Sigmoid colon (tissue), 6 donors: ENCODE measurements at regions not wholly inside any gene's neighbourhood (a gene's known extent, or its start where the extent isn't known, plus 50 kb on each side); places are given as distances from the start of the nearest gene placed in this dataset.

Experiments
- DNase-seq: peaks from one replicate; pipeline ENCODE4 v3.0.0-alpha.2; 2019
- H3K27ac ChIP-seq, 4 donors: fragments of 200-600 bp; sonication (generic); one replicate each; pipeline ENCODE4 v1.5.1; 2016 to 2019; ENCODE audit warnings: mild to moderate bottlenecking in 1 of 4
- H3K27me3 ChIP-seq, 3 donors: fragments of 200-600 bp; sonication (generic); one replicate each; pipeline ENCODE4 v1.5.1; 2019; ENCODE audit warnings: mild to moderate bottlenecking in 1 of 3
- H3K36me3 ChIP-seq, 4 donors: fragments of 200-600 bp; sonication (generic); one replicate each; pipeline ENCODE4 v1.5.1; 2016 to 2019
- H3K4me1 ChIP-seq, 4 donors: fragments of 200-600 bp; sonication (generic); one replicate each; pipeline ENCODE4 v1.5.1; 2017 to 2019
- H3K4me3 ChIP-seq, 4 donors: fragments of 200-600 bp; sonication (generic); one replicate each; pipeline ENCODE4 v1.5.1; 2017 to 2019; ENCODE audit warnings: mild to moderate bottlenecking in 2 of 4, moderate library complexity in 1 of 4
- H3K9me3 ChIP-seq, 4 donors: fragments of 200-600 bp in 3 of 4; sonication (generic) in 3 of 4; one replicate each; pipeline versions ENCODE4 v1.5.1 to v1.6.1; 2013 to 2019
- CTCF ChIP-seq, 4 experiments: fragments of 450-650 bp in 3 of 4; fragments of 200-600 bp in 1 of 4; IDR thresholded peaks; one replicate each; pipeline ENCODE4 v1.5.1; 2016 to 2019; ENCODE audit warnings: antibody characterized with exemption in 4 of 4, mild to moderate bottlenecking in 3 of 4, moderate library complexity in 2 of 4
- EP300 ChIP-seq, 4 donors: sonication (generic); formaldehyde crosslinking; IDR thresholded peaks; one replicate each; pipeline ENCODE4 v1.6.1; 2017; ENCODE audit warnings: antibody characterized with exemption in 4 of 4
- POLR2A ChIP-seq, 2 donors: fragments of 450-650 bp; IDR thresholded peaks; one replicate each; pipeline ENCODE4 v1.6.1; 2016; ENCODE audit warnings: antibody characterized with exemption in 2 of 2, mild to moderate bottlenecking in 2 of 2, moderate library complexity in 2 of 2
- POLR2AphosphoS5 ChIP-seq, 4 donors: sonication (generic); formaldehyde crosslinking; IDR thresholded peaks; one replicate each; pipeline ENCODE4 v1.6.1; 2017; ENCODE audit warnings: antibody characterized with exemption in 4 of 4
- WGBS, 2 donors: extraction: QIAGEN DNeasy Blood & Tissue Kit; methylation state at CpG; one replicate each; pipeline ENCODE4 v1.1.7; 2013; 5-methylcytosine and 5-hydroxymethylcytosine counted together
- intact Hi-C: fragments of 100-400 bp; cut with DNase I; formaldehyde crosslinking; loops from one replicate; pipeline ENCODE4 v1.15.1; 2023
- donor health status: healthy with polysubstance abuse.
- donor health status: healthy.

GRCh38 chr1:221308534-221309511, 429.6 kb downstream of the HLX start:
- H3K27me3 ChIP-seq = no peaks in the 10 kb centered on the region
- no peak overlapping the region for H3K27ac ChIP-seq
- TF ChIP-seq POLR2AphosphoS5 (IDR thresholded peaks at IDR 0.05) = no peak
- TF ChIP-seq POLR2A (IDR thresholded peaks at IDR 0.05) = no peak
- TF ChIP-seq EP300 (IDR thresholded peaks at IDR 0.05) = no peak
- no peak for TF ChIP-seq CTCF (IDR thresholded peaks at IDR 0.05)
- no peak overlapping the region for H3K4me3 ChIP-seq
- H3K36me3 ChIP-seq = no peaks in the 10 kb centered on the region
- intact Hi-C loops = no loop called here
- H3K9me3 ChIP-seq = no peaks in the 10 kb centered on the region
- H3K4me1 ChIP-seq = no peaks in the 10 kb centered on the region
- DNase-seq = no peak
- WGBS, 2 donors = 87 to 91% methylated on average over 10 of the region's 10 CpGs

- H3K4me1 ChIP-seq = peaks cover 0 to 1% (median 0%) of the 10 kb centered on the region in 4 donors
- WGBS, 2 donors = 19 to 50% methylated on average over 1 of the region's 1 CpG
- H3K36me3 ChIP-seq = no peaks in the 10 kb centered on the region
- TF ChIP-seq CTCF (IDR thresholded peaks at IDR 0.05) = no peak
- TF ChIP-seq POLR2AphosphoS5 (IDR thresholded peaks at IDR 0.05) = no peak
- TF ChIP-seq POLR2A (IDR thresholded peaks at IDR 0.05) = no peak
- TF ChIP-seq EP300 (IDR thresholded peaks at IDR 0.05) = no peak
- H3K27ac ChIP-seq = no peak overlapping the region
- DNase-seq = no peak
- H3K27me3 ChIP-seq = no peaks in the 10 kb centered on the region
- no peaks in the 10 kb centered on the region for H3K9me3 ChIP-seq
- intact Hi-C loops = no loop called here
- H3K4me3 ChIP-seq = no peak overlapping the region
These were observed 430.5 kb downstream of the HLX start for GRCh38 chr1:221309723-221310122.

GRCh38 chr1:221310180-221310579, 430.9 kb downstream of the HLX start:
- no peak for DNase-seq
- no peaks in the 10 kb centered on the region for H3K36me3 ChIP-seq
- no peak overlapping the region for H3K4me3 ChIP-seq
- intact Hi-C loops = no loop called here
- no peak for TF ChIP-seq CTCF (IDR thresholded peaks at IDR 0.05)
- no peak for TF ChIP-seq POLR2A (IDR thresholded peaks at IDR 0.05)
- TF ChIP-seq POLR2AphosphoS5 (IDR thresholded peaks at IDR 0.05) = no peak
- TF ChIP-seq EP300 (IDR thresholded peaks at IDR 0.05) = no peak
- H3K4me1 ChIP-seq = peaks cover 0 to 6% (median 2%) of the 10 kb centered on the region in 4 donors
- no peaks in the 10 kb centered on the region for H3K27me3 ChIP-seq
- H3K9me3 ChIP-seq = no peaks in the 10 kb centered on the region
- WGBS, 2 donors = 60 to 79% methylated on average over 4 of the region's 4 CpGs
- H3K27ac ChIP-seq = no peak overlapping the region

GRCh38 chr1:221315330-221315729, 426.6 kb downstream of the DUSP10 start:
- H3K27ac ChIP-seq = no peak overlapping the region
- intact Hi-C loops = no loop called here
- 40 to 58% methylated on average over 3 of the region's 3 CpGs for WGBS, 2 donors

More at GRCh38 chr1:221315330-221315729, 426.6 kb downstream of the DUSP10 start:
- Histone ChIP-seq H3K4me1 (peaks cover 0 to 11% (median 10%) of the 10 kb centered on the region in 4 donors), H3K36me3 (no peaks in the 10 kb centered on the region), H3K9me3 (no peaks in the 10 kb centered on the region), H3K27me3 (no peaks in the 10 kb centered on the region), H3K4me3 (no peak overlapping the region)
- TF ChIP-seq POLR2A (IDR thresholded peaks at IDR 0.05) (no peak), CTCF (IDR thresholded peaks at IDR 0.05) (no peak), POLR2AphosphoS5 (IDR thresholded peaks at IDR 0.05) (no peak), EP300 (IDR thresholded peaks at IDR 0.05) (no peak)
- DNase-seq = no peak
